GDM1 (cell line): ENCODE measurements at regions not wholly inside any gene's neighbourhood (a gene's known extent, or its start where the extent isn't known, plus 50 kb on each side); places are given as distances from the start of the nearest gene placed in this dataset.
A peak's percentile ranks its signal among the peaks of the same experiment; 100 is the strongest.
"Not testable (repeated sequence)": the region's sequence is repeated elsewhere in the genome, so short reads cannot be mapped to it uniquely, and the experiment has no call there.

Source experiments
- DNase-seq: peaks from one replicate; lab custom pipeline; 2025; lab: John Stamatoyannopoulos, UW

DNA sequence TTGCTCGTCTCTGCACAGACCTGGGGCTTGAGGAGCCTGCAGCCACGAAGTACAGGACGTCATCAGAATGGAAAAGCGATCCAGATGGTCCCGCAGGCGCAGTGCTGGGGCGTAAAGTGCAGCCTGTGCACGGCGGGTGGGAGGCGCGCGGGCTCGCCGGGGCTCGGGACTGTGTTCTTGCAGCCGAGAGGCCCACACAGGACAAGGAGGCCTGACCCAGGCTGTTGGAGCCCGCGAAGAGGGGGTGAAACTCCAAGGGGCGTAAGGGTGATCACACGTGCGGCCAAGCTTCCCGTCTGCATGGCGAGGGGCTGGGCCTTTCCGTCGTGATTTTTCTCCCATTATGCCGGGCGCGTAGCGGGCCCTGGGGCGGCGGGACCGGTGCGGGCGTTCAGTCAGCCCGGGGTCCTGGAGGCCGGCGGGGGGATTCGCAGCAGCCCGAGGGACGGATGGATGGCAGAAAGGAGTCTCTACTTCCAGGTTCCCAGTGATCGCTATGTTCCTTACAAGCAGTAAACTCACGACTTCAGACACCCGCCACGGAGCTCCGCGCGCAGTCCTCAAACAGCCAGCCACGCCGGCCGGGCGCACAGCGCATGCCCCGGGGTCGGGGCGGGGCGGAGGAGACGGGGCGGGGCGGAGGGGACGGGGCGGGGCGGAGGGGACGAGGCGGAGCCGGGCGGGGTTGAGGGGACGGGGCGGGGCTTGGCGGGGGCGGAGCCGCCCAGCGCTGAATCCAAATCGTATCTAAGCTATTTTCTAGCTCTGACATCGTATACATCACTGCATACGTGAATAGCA, 141.0 kb upstream of the KCNJ18 start:
- peak; percentile 22 for DNase-seq

DNA sequence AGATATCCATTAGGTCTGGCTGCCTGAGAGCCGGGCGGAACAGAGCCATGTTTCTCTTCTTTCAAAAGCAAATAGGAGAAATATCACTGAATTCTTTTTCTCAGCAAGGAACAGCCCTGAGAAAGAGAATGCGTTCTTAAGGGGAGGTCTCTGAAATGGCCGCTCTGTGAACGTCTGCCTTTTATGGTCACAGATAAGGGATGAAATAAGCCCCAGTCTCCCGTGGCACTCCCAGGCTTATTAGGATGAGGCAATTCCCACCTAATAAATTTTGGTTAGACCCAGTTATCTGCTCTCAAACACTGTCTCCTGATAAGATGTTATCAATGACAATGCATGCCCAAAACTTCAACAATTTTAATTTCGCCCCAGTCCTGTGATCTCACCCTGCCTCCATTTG, 133.4 kb upstream of the KCNJ18 start:
- not testable (repeated sequence) for DNase-seq

DNA sequence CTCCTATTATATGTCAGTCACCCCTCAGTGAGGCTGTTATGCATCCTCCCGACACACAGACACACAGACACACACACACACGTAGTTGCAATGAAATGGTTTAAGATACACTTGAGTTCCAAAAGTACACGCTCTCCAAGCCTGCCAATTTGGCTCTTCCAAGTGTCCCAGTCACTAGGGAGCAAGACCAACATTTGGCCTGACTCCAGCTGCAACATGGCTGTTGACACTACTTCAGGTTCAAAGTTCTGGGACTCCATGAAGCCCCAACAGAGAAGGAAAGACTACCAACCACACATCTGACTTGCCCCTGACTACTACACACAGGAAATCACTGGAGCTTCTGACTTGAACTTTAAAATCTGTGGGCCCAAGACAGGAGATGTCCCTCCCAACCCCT, 128.1 kb upstream of the KCNJ18 start:
- no peak for DNase-seq

DNA sequence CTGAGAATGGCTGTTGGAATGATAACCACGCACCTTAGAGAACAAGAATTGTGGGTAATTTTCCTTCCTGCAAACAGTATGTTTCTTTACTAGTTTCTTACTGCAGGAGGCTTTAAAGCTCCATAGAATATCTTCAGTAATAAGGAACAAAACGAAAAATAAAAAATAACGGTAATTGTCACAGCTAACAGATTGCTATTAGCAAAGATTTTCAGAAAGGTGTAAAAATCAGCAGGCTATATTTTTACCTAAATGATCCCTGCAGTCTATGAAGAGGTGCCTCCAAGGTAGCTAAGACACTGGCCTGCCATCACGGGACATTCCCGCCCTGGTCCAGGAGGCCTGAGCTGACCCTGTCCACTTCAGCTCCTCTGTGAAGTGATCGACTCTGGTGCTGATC, 127.6 kb upstream of the KCNJ18 start:
- not testable (repeated sequence) for DNase-seq

DNA sequence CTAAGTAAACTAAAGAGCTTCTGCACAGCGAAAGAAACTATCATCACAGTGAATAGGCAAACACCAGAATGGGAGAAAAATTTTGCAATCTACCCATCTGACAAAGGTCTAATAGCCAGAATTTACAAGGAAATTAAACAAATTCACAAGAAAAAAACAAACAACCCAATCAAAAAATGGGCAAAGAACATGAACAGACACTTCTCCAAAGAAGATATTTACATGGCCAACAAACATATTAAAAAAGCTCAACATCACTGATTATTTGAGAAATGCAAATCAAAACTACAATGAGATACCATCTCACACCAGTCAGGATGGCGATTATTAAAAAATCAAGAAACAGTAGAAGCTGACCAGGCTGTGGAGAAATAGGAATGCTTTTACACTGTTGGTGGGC, 121.9 kb upstream of the KCNJ18 start:
- DNase-seq: not testable (repeated sequence)

DNA sequence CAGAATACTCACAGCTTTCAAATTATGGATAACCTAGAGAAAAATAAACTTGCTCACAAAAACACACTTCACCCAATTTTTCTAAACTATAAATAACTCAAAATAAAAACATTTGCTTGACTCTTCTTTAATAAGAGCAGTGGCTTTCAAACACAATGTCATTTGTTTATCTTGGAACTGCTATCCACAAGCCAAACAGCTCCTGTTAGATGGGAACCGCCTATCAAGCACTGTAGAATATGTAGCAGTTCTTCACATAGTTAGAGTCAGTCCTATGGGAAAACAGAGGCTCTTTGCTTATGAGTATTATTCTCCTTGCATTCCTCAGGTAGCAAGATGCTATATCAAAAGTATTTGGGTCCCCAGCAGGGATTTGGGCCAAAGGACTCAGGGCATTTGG, 120.2 kb upstream of the KCNJ18 start:
- not testable (repeated sequence) for DNase-seq

DNA sequence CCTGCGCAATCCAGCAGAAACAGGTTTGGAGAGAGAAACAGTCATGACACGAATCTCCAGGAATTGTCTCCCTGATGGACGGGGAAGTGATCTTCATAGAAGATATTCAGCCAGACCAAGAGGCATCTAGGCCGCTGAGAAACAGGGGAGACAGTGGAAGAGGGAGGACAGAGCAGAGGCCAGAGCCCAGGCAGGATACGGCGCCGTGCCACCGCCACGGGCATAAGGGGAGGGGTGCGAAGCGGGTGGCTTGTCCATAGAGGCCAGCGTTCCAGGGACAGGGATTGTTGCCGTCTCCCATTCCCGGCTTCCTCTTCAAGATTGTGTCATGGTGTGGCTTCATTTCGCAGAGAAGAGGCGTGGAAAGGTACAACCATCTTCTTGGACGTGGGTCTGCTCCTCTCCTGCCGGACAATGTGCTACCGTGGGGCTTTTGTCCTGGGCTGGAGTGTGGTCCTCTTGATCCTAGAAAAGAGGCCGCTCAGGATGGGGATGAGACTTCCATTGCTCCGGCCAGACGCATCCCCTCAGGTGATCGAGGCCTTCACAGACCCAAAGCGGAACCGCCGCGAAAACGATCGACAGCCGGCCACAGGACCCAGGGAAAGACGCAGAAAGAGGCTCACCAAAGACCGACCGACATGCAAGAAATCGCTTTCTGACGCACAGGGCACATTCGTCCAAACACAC, 118.9 kb upstream of the KCNJ18 start:
- not testable (repeated sequence) for DNase-seq

DNA sequence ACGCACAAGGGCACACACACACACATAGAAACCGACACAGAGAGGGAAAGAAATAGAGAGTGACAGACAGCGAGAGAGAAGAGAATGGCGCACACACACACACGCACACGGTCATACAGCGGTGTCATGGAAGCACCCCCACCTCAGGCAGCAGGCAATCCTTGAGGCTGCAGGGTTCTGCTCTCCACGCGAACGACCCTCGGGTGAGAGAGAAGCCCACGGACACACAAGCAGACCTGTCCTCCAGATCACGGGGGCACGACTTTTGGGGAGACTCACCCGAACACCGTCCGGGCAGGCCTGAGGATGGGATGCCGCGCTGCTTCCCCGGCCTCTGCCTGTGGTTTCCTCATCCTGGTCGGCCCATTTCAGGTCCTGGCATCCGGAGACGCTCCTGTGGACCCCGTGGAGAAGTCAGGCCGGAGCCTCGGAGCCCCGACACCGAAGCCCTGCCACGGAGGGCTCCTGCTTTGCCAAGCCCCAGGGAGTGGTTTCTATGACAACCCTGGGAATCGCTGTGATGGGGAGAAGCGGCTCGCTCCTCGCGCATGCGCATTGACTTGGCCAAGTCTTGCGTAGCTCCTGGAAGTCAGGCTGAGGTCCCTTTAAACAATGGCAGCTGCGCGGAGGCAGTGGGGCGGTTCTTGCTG, 118.2 kb upstream of the KCNJ18 start:
- no peak for DNase-seq

DNA sequence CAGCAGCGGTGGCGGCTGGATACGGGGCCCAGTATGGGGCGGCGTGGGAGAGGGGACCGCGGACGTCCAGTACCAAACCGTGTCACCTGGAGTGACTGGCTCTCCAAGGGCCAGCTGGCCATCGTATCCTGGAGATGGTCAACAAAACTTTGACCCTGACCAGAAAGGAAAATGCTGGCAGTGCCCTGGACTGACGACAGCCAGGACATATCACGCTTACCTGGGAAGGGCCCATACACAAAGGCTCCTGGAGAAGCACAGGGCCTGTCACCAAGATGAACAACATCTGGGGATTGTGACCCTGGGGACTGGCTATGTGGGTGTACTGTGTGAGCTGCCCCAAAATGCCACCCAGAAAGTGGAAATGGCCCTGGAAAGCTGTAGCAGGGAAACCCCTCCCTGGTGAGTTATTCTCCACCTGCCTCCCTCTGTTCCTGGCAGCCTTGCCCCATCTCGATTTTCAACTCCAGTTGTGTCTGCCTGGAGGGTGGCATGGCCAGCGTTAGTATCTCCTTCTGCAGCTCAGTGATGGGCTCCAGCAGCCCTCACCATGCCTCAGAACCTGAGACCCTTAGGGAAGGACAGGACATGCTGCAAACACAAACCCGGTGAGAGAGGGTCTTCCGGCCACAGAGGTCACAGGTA, 117.6 kb upstream of the KCNJ18 start:
- DNase-seq: not testable (repeated sequence)

DNA sequence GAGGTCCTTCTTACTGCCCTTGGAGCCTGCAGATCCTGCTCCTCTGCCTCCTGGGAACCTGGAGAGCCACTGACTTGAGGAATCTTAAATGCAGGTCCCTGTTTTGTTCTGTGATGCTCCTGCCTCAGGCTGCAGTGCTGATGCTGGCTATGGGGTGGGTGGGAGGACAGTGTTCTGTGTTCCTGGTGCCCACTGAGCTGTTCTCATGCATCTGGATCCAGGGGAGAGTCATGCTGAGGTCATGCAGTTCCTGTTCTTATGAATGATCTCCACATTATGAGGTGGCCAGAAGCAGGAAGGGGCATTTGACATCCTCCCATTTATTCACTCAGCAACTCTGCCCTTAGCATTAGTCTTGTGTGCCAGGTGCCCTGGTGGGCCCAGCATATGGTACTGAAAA, 113.5 kb upstream of the KCNJ18 start:
- DNase-seq: not testable (repeated sequence)

DNA sequence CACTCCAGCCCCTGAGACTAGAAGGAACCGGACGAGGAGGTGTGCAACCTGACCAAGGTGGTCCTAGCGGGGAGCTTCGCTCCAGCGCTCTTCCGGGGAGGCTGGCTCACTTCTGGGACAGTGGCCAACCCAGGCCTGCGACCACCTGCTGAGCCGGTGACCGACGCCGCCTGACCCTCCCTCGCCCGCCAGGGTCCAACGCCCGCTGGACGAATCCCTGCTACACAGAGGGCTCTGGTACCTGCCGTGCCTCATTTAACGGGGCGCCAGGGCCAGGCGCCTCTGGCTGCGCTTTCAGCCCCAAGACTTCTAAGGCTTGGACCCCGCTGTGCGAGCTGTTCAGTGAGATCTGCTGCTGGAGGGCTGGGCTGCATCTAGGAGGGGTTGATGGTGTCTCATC, 99.5 kb upstream of the KCNJ18 start:
- DNase-seq: no peak

DNA sequence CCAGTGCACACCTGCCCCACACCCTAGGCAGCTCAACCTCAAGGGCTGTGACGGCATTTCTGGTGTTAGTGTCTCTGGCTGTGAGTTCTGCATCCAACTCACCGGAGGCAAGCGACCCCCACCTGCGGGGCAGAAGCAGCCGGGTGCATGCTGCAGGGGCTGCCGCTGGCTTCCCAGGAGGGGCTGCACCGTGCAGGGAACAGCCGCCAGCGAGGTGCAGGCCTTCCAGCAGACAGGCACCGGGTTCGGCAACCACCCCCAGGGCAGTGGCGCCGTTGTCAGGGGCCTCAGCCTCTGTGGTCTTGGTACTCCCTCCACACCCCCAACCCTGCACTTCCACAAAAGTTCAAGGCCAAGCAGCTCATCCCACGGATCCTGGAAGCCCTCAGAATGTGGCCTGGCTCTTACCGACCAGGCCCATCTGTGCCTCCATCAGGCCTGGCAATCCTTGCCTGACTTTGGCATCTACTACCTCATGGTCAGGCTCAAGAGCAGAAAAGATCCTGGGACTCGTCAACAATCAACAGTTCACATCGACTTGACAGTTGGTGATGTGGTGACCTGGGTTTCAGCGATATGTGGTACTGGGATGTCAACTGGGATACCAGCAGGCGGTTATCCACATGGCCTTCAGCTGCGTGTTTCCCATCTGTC, 98.7 kb upstream of the KCNJ18 start:
- DNase-seq: not testable (repeated sequence)

DNA sequence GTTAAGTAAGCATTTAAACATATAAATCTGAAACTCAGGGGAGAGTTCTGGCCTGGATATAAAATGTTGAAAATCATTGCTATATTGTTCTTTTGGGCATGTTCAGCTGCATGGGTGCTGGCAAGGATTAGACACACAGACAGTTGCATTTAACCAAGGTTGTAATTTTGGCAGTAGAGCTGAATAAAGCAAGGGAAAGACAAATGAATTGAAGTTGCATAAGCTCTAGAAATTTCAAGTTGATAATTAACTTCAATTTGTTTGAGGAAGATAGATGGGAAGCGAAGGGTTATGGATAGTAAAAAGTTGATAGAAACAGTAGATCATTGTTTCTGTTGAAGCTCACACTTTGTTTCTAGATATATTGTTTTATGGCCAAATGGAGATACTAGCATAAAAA, 97.2 kb upstream of the KCNJ18 start:
- DNase-seq: no peak

DNA sequence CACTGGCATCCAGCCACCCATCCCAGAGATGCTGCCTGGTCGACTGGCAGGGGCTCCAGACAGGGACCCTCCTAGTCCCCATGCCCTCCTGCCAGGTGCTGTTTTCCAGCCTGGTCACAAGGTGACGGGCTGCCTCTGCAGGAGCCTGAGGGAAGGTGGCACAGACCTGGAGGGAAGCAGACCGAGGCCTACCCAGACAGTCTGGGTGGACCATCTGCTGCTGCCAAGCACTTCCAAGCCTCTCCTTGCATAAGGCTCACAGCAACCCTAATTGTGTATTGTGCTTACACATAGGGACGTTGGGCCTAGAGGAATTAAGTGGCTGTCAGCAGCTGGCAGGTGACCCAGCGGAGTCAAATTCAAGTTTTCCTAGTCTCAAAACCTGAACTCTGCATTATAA, 90.1 kb upstream of the KCNJ18 start:
- DNase-seq: no peak

DNA sequence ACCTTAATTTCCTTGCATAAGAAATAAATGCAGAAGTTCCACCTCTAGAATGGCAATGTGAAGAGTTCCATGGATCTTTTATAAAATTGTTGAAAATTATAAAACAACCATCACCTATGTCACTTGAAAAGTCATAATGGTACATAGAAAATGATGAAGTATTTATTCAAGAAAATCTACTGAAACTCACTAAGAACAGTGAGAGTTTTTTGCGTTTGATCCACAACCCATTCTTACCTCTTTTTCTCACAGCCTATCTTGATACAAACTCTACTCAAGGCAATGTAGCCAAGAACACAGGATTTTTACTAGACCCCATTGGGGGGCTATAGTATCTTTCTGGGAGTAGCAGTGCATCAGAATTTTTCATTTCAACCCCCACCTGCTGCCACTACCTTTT, 89.0 kb upstream of the KCNJ18 start:
- DNase-seq: not testable (repeated sequence)

DNA sequence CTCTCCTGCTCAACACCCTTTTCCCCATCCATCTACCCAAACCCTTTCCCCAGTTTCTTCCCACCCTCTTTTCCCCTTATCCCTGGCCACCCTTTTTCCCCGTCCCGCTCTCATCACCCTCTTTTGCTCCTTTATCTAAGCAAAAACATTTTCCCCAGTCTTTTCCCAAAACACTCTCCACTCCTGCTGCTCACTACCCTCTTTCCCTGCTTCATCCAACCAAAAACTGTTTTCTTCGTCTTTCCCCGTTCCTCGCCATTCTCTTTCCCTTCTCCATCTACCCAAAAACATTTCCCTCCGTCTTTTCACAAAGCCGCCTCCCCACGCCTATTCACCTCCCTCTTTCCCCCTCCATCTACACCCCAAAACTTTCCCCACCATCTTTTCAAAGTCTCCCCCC, 80.9 kb upstream of the KCNJ18 start:
- DNase-seq: not testable (repeated sequence)

DNA sequence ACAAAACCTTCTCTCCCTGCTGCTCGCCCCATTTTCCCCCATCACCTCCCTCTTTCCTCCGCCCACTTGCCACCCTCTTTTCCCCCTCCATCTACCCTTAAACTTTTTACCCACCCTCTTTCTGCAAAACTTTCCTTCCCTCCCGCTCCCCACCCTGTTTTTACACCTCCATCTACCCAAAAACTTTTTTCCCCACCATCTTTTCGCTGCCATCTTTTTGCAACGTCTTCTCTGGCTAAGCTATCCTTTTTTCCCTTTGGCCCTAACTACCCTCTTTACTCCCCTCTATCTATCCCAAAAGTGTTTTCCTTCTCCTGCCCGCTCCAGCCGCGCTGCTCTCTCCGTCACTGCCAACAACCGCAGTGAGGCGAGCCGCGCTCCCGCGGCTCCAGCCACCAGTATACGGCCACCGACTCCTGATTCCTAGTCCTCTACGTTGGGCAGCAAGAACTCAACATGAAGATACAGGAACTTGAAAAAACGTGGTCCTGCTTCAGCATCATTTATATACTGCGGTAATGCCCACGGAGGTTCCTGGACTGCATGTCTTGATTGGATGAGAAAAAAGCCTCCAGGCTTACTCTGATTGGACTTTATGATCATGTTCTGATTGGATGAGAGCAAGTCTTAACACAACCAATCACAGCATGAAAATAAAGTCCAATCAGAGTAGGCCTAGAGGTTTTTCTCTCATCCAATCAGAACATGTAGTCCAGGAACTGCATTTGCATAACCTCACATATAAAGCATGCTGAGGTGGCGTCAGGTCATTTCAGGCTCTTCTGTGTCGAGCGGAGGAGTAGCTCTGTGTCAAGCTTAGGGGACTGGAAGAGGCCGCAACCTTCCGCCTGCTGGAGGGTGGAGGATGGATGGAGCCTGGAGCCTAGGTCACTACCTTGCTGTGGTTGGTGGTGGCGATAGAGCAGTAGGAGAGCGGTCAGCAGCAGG, 79.9 kb upstream of the KCNJ18 start:
- not testable (repeated sequence) for DNase-seq

DNA sequence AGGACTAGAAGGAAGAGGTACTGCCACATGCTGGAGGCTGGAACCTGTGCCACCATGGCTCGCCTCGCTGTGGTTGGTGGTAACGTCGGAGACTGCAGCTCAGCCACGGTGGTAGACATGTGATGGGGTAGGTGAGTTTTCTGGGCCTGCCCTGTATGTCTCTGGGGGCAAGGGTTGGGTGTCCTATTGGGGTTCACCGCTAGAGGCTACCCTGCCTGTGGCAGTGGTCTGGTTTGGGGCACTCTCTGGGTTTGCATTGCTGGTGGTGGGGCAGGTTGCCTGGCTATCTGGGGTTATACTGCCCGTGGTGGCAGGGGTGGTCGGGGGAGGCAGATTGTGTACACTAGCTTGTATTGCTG, 79.3 kb upstream of the KCNJ18 start:
- no peak for DNase-seq

DNA sequence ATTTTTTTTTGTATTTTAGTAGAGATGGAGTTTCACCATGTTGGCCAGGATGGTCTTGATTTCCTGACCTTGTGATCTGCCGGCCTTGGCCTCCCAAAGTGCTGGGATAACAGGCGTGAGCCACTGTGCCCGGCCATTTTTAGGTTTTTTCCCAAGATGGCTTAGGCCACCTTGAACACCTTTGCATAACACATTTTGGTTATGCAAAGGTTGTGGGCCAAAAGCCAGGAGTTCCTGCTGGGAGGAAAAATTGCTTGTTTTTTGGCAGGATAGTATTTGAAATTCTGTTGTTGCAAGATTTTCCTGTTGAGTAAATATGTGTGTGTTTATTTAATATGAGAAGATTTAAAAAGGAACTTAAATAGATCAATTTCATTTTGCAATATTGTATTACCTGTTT, 65.3 kb upstream of the KCNJ18 start:
- not testable (repeated sequence) for DNase-seq
